Stomach (tissue), 8 donors: ENCODE measurements at regions not wholly inside any gene's neighbourhood (a gene's known extent, or its start where the extent isn't known, plus 50 kb on each side); places are given as distances from the start of the nearest gene placed in this dataset.

ENCODE experiments used
- DNase-seq, 2 donors: peaks; one replicate each; pipeline versions ENCODE4 v3.0.0 to v3.0.0-alpha.2; 2013 to 2019
- H3K27ac ChIP-seq, 5 donors: fragments of 200-600 bp in 4 of 5; sonication (generic) in 4 of 5; one replicate each; pipeline ENCODE4 v1.5.1; 2013 to 2019; ENCODE audit warnings: mild to moderate bottlenecking in 1 of 5, moderate library complexity in 1 of 5
- H3K27me3 ChIP-seq, 3 donors: fragments of 200-600 bp; sonication (generic); one replicate each; pipeline ENCODE4 v1.5.1; 2017 to 2019; ENCODE audit warnings: mixed run types in 1 of 3
- H3K36me3 ChIP-seq, 4 donors: fragments of 200-600 bp; sonication (generic); 1 replicate in 3 of 4; 2 replicates in 1 of 4; pipeline ENCODE4 v1.5.1; 2016 to 2019
- H3K4me1 ChIP-seq, 4 donors: fragments of 200-600 bp; sonication (generic); one replicate each; pipeline ENCODE4 v1.5.1; 2016 to 2019
- H3K4me3 ChIP-seq, 4 donors: fragments of 200-600 bp; sonication (generic) in 3 of 4; one replicate each; pipeline ENCODE4 v1.5.1; 2016 to 2019; ENCODE audit warnings: mild to moderate bottlenecking in 1 of 4
- H3K9me3 ChIP-seq, 4 donors: fragments of 200-600 bp; sonication (generic); one replicate each; pipeline ENCODE4 v1.5.1; 2016 to 2019
- EP300 ChIP-seq: sonication (generic); formaldehyde crosslinking; IDR thresholded peaks from one replicate; pipeline ENCODE4 v1.6.1; 2017; ENCODE audit warnings: antibody characterized with exemption
- POLR2A ChIP-seq, 4 donors: fragments of 450-650 bp; IDR thresholded peaks; one replicate each; pipeline ENCODE4 v1.6.1; 2016; ENCODE audit warnings: antibody characterized with exemption in 4 of 4, control low read depth in 2 of 4, mild to moderate bottlenecking in 1 of 4, moderate library complexity in 1 of 4
- POLR2AphosphoS5 ChIP-seq, 3 donors: sonication (generic); formaldehyde crosslinking; IDR thresholded peaks; one replicate each; pipeline ENCODE4 v1.6.1; 2016; ENCODE audit warnings: antibody characterized with exemption in 3 of 3
- WGBS, 5 donors: extraction: QIAGEN DNeasy Blood & Tissue Kit in 3 of 5; methylation state at CpG; one replicate each; pipeline versions ENCODE4 v1.1.5 to v1.1.7; 2013 to 2018; 5-methylcytosine and 5-hydroxymethylcytosine counted together
- intact Hi-C: fragments of 100-400 bp; cut with DNase I; formaldehyde crosslinking; loops from one replicate; pipeline ENCODE4 v1.15.1; 2023; ENCODE audit warnings: low total_unique reads
- TF ChIP-seq, protein P1 (sequence below), 7 experiments: fragments of 450-650 bp in 4 of 7; fragments of 200-600 bp in 3 of 7; sonication (generic) in 3 of 7; IDR thresholded peaks; one replicate each; pipeline ENCODE4 v1.5.1; 2016 to 2019; ENCODE audit warnings: antibody characterized with exemption in 7 of 7, control low read depth in 2 of 7, mild to moderate bottlenecking in 1 of 7
- donor health status: healthy with polysubstance abuse.
- donor health status: Bipolar disorder and iron deficiency.
- donor health status: healthy.

DNA sequence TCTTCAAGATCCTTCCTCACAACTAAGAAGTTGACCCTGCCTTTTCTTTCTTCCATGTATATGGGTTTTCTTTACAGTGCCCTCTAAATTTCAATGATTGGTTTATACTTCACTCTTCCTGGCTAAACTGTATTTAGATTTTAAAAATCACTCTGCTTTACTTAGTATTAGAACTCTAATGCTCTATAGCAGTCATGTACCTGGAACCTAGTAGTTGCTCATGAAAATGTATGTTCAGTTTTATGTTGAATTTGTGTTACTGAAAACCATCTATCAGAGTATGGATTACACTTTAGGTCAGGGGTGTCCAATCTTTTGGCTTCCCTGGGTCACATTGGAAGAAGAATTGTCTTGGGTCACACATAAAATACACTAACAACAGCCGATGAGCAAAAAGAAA lies 1024.3 kb downstream of the NR2F1-AS1 start:
- intact Hi-C loops: no loop called here
- H3K27me3 ChIP-seq: no peaks in the 10 kb centered on the region
- TF ChIP-seq, protein P1, sequence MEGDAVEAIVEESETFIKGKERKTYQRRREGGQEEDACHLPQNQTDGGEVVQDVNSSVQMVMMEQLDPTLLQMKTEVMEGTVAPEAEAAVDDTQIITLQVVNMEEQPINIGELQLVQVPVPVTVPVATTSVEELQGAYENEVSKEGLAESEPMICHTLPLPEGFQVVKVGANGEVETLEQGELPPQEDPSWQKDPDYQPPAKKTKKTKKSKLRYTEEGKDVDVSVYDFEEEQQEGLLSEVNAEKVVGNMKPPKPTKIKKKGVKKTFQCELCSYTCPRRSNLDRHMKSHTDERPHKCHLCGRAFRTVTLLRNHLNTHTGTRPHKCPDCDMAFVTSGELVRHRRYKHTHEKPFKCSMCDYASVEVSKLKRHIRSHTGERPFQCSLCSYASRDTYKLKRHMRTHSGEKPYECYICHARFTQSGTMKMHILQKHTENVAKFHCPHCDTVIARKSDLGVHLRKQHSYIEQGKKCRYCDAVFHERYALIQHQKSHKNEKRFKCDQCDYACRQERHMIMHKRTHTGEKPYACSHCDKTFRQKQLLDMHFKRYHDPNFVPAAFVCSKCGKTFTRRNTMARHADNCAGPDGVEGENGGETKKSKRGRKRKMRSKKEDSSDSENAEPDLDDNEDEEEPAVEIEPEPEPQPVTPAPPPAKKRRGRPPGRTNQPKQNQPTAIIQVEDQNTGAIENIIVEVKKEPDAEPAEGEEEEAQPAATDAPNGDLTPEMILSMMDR (IDR thresholded peaks at IDR 0.05): no peak
- TF ChIP-seq POLR2AphosphoS5 (IDR thresholded peaks at IDR 0.05) (no peak), EP300 (no peak), POLR2A (IDR thresholded peaks at IDR 0.05) (no peak)
- no peak overlapping the region for H3K27ac ChIP-seq
- no peak overlapping the region for H3K4me3 ChIP-seq
- 85 to 93% (median 91%) methylated on average over 1 of the region's 1 CpG for WGBS, 5 donors
- no peak for DNase-seq
- no peaks in the 10 kb centered on the region for H3K36me3 ChIP-seq
- H3K4me1 ChIP-seq: no peaks in the 10 kb centered on the region
- no peaks in the 10 kb centered on the region for H3K9me3 ChIP-seq

DNA sequence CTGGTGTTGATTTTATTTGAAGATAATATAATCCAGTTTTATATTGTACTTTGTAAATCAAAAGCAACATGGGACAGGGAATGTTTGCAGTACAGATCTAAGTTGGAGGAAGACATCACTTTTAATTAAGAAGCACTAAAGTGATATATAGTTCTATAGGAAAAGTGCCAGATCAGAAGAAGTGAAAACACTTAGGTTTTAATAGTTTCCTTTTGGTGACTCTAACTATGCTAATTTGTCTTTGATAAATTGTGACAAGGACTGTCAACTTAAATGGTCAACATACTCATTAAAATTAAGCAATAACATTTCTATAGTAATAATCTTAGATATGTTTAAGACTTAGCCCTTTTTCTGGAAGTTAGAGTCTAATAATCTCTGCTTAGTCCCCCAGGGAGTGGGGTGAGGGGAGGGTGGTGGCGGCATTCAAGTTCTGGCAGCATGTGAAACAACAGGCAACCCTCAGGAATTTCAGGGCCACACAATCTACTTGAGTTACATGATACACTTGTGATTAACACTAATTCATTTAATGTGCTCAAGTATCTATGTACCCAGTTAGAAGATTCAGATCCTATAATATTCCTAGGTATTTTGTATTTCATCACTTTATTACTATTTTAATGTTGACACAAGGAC lies 1026.5 kb downstream of the NR2F1-AS1 start:
- no peaks in the 10 kb centered on the region for H3K36me3 ChIP-seq
- H3K4me3 ChIP-seq: no peak overlapping the region
- H3K9me3 ChIP-seq: no peaks in the 10 kb centered on the region
- intact Hi-C loops: no loop called here
- TF ChIP-seq POLR2AphosphoS5 (IDR thresholded peaks at IDR 0.05) (no peak), POLR2A (IDR thresholded peaks at IDR 0.05) (no peak), EP300 (no peak)
- TF ChIP-seq, protein P1 (IDR thresholded peaks at IDR 0.05): no peak
- no peaks in the 10 kb centered on the region for H3K4me1 ChIP-seq
- no peak for DNase-seq
- no peaks in the 10 kb centered on the region for H3K27me3 ChIP-seq
- 86 to 96% (median 93%) methylated on average over 1 of the region's 1 CpG for WGBS, 5 donors
- no peak overlapping the region for H3K27ac ChIP-seq

DNA sequence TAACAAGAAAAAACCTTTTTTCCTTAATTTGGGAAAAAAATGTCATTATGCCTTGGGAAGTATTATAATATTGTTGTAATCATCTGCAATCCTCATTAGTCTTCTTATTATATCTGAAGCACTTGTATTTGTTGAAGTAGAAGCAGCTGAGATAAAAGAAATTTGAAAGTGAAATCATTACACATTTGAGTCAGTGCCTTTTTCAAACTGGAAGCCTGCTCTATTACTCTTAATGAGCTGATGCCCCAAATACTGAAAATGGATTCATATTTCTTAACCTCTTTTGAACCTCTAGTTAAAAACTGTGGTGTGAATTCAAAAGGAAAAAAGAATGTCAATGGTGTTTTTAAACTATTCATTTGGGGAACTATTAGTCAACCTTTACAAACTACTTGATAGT lies 1027.7 kb downstream of the NR2F1-AS1 start:
- H3K36me3 ChIP-seq: no peaks in the 10 kb centered on the region
- H3K27ac ChIP-seq: no peak overlapping the region
- DNase-seq: no peak
- H3K4me3 ChIP-seq: no peak overlapping the region
- H3K4me1 ChIP-seq: no peaks in the 10 kb centered on the region
- no peaks in the 10 kb centered on the region for H3K27me3 ChIP-seq
- H3K9me3 ChIP-seq: no peaks in the 10 kb centered on the region
- TF ChIP-seq EP300: no peak
- TF ChIP-seq POLR2AphosphoS5 (IDR thresholded peaks at IDR 0.05): no peak
- TF ChIP-seq POLR2A (IDR thresholded peaks at IDR 0.05): no peak
- TF ChIP-seq, protein P1 (IDR thresholded peaks at IDR 0.05): no peak
- intact Hi-C loops: no loop called here

DNA sequence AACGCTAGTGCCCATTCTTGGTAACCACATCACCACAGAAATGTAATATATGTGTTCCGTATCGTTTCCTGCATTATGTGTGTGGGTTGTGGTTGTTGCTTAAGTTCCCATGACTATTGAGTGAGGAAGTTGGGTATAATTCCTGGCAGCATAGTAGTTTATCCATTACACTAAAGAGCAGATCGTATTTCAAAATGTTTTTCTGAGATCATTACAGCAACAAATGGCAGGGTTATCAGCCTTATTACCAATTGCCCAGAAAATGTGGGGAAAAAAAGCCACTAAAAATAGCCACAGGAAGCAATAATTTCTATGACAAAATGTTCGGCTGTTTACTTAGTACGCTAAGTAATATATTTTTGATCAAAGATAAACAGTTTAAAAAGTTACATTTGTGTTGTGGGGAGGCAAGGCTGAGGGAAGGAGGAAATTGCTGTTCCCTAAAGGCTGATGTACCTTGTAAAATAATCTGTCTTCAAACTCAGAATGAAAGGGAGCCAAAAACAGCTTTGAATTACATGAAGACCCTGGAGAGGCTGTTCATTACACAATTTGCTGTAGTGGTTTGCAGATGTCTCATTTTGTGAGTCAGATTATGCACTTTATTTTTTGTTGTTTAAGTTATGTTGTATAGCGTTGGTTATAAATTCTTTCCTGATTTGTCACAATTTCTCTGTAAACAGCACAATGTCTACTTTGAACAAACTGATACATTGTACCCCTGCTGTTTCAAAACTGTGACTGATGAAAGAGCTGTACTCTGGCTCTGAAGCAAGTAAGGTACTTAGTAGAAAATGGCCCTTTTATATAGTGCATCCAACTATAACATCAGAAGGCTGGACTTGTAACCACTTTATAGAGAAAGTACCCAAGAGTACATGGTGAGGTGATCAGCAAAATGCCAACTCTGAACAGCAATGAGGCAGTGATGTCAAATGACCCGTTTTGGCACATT lies 1028.5 kb downstream of the NR2F1-AS1 start:
- Histone ChIP-seq H3K27ac (no peak overlapping the region), H3K27me3 (no peaks in the 10 kb centered on the region), H3K36me3 (no peaks in the 10 kb centered on the region), H3K9me3 (no peaks in the 10 kb centered on the region), H3K4me1 (no peaks in the 10 kb centered on the region), H3K4me3 (no peak overlapping the region)
- DNase-seq: peak in 1 of 2 donors; percentile 37
- TF ChIP-seq, protein P1 (IDR thresholded peaks at IDR 0.05): no peak
- TF ChIP-seq POLR2AphosphoS5 (IDR thresholded peaks at IDR 0.05) (no peak), EP300 (no peak), POLR2A (IDR thresholded peaks at IDR 0.05) (no peak)
- 41 to 50% (median 46%) methylated on average over 8 of the region's 8 CpGs for WGBS, 5 donors
- intact Hi-C loops: no loop called here
